Stimulated activated CD8-positive, alpha-beta memory T cell treated with anti-CD3 and anti-CD28 coated beads, Interleukin-2, amount 100 ng/mL, for 48 hours (primary cell): ENCODE measurements at regions not wholly inside any gene's neighbourhood (a gene's known extent, or its start where the extent isn't known, plus 50 kb on each side); places are given as distances from the start of the nearest gene placed in this dataset.
"Not testable (repeated sequence)": the region's sequence is repeated elsewhere in the genome, so short reads cannot be mapped to it uniquely, and the experiment has no call there.

Experiments
- DNase-seq, 2 donors: peaks; one replicate each; pipeline ENCODE4 v3.0.0-alpha.2; 2020; ENCODE audit warnings: low read depth in 2 of 2

- no peak for DNase-seq
Measured at GRCh38 chr13:108003626-108004025, 211.7 kb downstream of the LIG4 start.

- no peak for DNase-seq
Measured at GRCh38 chr13:108000998-108001397, 214.3 kb downstream of the LIG4 start.

GRCh38 chr13:107999751-108000150, 215.6 kb downstream of the LIG4 start:
- DNase-seq, result no peak

GRCh38 chr13:107994137-107994536, 221.2 kb downstream of the LIG4 start:
- DNase-seq, result no peak

- no peak for DNase-seq
Measured at GRCh38 chr13:107993239-107993949, 221.9 kb downstream of the LIG4 start.

GRCh38 chr13:107992542-107992941, 222.8 kb downstream of the LIG4 start:
- DNase-seq, result no peak

- no peak for DNase-seq
Measured at GRCh38 chr13:107977071-107977574, 238.2 kb downstream of the LIG4 start.

- no peak for DNase-seq
Measured at GRCh38 chr13:107976628-107977027, 238.7 kb downstream of the LIG4 start.

- DNase-seq, result no peak
Measured at GRCh38 chr13:107974409-107974808, 240.9 kb downstream of the LIG4 start.

GRCh38 chr13:107969546-107969945, 245.8 kb downstream of the LIG4 start:
- no peak for DNase-seq

- no peak for DNase-seq
Measured at GRCh38 chr13:107968470-107968869, 246.9 kb downstream of the LIG4 start.

GRCh38 chr13:107964395-107964794, 250.9 kb downstream of the LIG4 start:
- no peak for DNase-seq

GRCh38 chr13:107961849-107962608, 253.3 kb downstream of the LIG4 start:
- no peak for DNase-seq

GRCh38 chr13:107960301-107960700, 255.0 kb downstream of the LIG4 start:
- DNase-seq, result no peak

- DNase-seq, result no peak
Measured at GRCh38 chr13:107956889-107957288, 258.4 kb downstream of the LIG4 start.

GRCh38 chr13:107942030-107942617, 273.2 kb downstream of the LIG4 start:
- DNase-seq, result no peak

GRCh38 chr13:107941345-107942029, 273.8 kb downstream of the LIG4 start:
- DNase-seq, result no peak

- no peak for DNase-seq
Measured at GRCh38 chr13:107937848-107938247, 277.5 kb downstream of the LIG4 start.

- DNase-seq, result no peak
Measured at GRCh38 chr13:107931056-107931455, 284.3 kb downstream of the LIG4 start.

- DNase-seq, result no peak
Measured at GRCh38 chr13:107928762-107929161, 286.6 kb downstream of the LIG4 start.

GRCh38 chr13:107927557-107927956, 287.8 kb downstream of the LIG4 start:
- no peak for DNase-seq

GRCh38 chr13:107926515-107926914, 288.8 kb downstream of the LIG4 start:
- DNase-seq, result not testable (repeated sequence)
